Heart left ventricle (tissue), 16 donors: ENCODE measurements at regions not wholly inside any gene's neighbourhood (a gene's known extent, or its start where the extent isn't known, plus 50 kb on each side); places are given as distances from the start of the nearest gene placed in this dataset.

Source experiments
- ATAC-seq, 4 donors: fragments of 200-7000 bp; cut with Tn5 transposase; one replicate each; pipeline ENCODE4 v1.9.1; 2020 to 2022; ENCODE audit warnings: moderate library complexity in 4 of 4, mild to moderate bottlenecking in 3 of 4, moderate number of reproducible peaks in 1 of 4
- DNase-seq, 5 donors: peaks; one replicate each; pipeline ENCODE4 v3.0.0-alpha.2; 2020
- H3K27ac ChIP-seq, 12 donors: fragments of 200-600 bp; sonication (generic) in 4 of 12; one replicate each; pipeline versions ENCODE4 v1.5.0 to v1.8.0; 2016 to 2022; ENCODE audit warnings: mild to moderate bottlenecking in 2 of 12
- H3K27me3 ChIP-seq, 9 donors: fragments of 200-600 bp; sonication (generic) in 2 of 9; one replicate each; pipeline versions ENCODE4 v1.5.1 to v1.8.0; 2016 to 2022; ENCODE audit warnings: mild to moderate bottlenecking in 3 of 9
- H3K36me3 ChIP-seq, 9 donors: fragments of 200-600 bp; sonication (generic) in 2 of 9; one replicate each; pipeline versions ENCODE4 v1.5.0 to v1.8.0; 2018 to 2022; ENCODE audit warnings: mild to moderate bottlenecking in 2 of 9
- H3K4me1 ChIP-seq, 12 donors: fragments of 200-600 bp; sonication (generic) in 4 of 12; one replicate each; pipeline versions ENCODE4 v1.5.0 to v1.8.0; 2016 to 2022; ENCODE audit warnings: mild to moderate bottlenecking in 3 of 12
- H3K4me3 ChIP-seq, 12 donors: fragments of 200-600 bp; sonication (generic) in 4 of 12; one replicate each; pipeline versions ENCODE4 v1.5.0 to v1.8.0; 2017 to 2022; ENCODE audit warnings: mild to moderate bottlenecking in 9 of 12, moderate library complexity in 4 of 12
- H3K9me3 ChIP-seq, 12 donors: fragments of 200-600 bp; sonication (generic) in 4 of 12; one replicate each; pipeline versions ENCODE4 v1.5.0 to v1.8.0; 2016 to 2022; ENCODE audit warnings: mild to moderate bottlenecking in 1 of 12
- CTCF ChIP-seq, 12 donors: fragments of 200-600 bp; sonication (generic) in 4 of 12; IDR thresholded peaks; one replicate each; pipeline versions ENCODE4 v1.5.0 to v1.8.0; 2018 to 2022; ENCODE audit warnings: antibody characterized with exemption in 12 of 12, mild to moderate bottlenecking in 5 of 12
- POLR2A ChIP-seq, 2 donors: fragments of 450-650 bp; IDR thresholded peaks; one replicate each; pipeline ENCODE4 v1.6.1; 2017; ENCODE audit warnings: antibody characterized with exemption in 2 of 2, mild to moderate bottlenecking in 2 of 2, moderate library complexity in 2 of 2
- WGBS, 4 donors: extraction: QIAGEN DNeasy Blood & Tissue Kit in 2 of 4; methylation state at CpG; one replicate each; pipeline versions ENCODE4 v1.1.5 to v1.1.7; 2013 to 2018; 5-methylcytosine and 5-hydroxymethylcytosine counted together
- intact Hi-C, 10 donors: fragments of 100-400 bp; cut with DNase I; formaldehyde crosslinking; loops; one replicate each; pipeline versions ENCODE4 v1.11.1 to v1.14.2; 2022
- donor health status: ischemic (EF 13 %, LVEDD 7.1; RV severe dilation, severe dysfunction).
- donor health status: healthy with polysubstance abuse.
- donor health status: DM: no; HTN: yes; CAD: no.
- donor health status: DM: no; HTN: no; CAD: no.
- donor health status: ischemic (EF 25% LVEDD 6.9; RV normal size, moderate dysfunction).
- donor health status: ischemic (EF 25% LVEDD 5.7; RV mildly dilated, moderate dysfunction).
- donor health status: healthy.
- donor health status: DM: yes; HTN: yes; CAD: no.
- donor health status: ischemic (EF 35%, LVEDD 5.7; RV mildly dilated, moderate dysfunction).
- donor health status: nonischemic (EF 11% LVEDD 7.7; RV severe dilation, severe dysfunction).
- donor health status: DM: yes; HTN: yes; CAD: no.
- donor health status: PGD.
- donor health status: ischemic (EF 29% LVEDD 5.4; RV normal size, mild dysfunction).
- donor health status: nonischemic (EF 23%, LVEDD 6.1; RV moderate dilation, normal function).

GRCh38 chr6:164133095-164133494, 718.6 kb downstream of the QKI start:
- ATAC-seq (peak; percentile 45 to 86 (median 65)), DNase-seq (no peak)
- 42 to 54% (median 47%) methylated on average over 2 of the region's 2 CpGs for WGBS, 4 donors

DNA sequence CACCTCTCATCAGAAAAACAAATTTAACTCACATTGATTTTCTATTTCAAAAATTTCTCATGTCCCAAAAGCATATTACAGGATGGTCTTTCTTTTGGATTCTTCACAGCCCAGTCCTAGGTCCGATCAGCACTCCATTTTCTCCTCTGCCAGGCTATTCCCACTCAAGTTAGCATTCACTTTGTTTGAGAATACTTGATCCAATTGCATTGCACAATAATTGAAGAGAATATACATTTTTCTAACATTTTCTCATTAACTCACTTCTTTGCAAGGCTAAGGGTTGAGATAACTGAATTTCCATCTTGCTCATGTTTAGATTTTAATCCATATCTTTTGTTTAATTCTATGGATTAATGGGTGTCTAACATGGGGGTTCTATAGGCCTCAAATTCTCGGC, 716.1 kb downstream of the QKI start:
- 90 to 97% (median 92%) methylated on average over 2 of the region's 2 CpGs for WGBS, 4 donors
- Histone ChIP-seq H3K4me3 (no peak overlapping the region), H3K9me3 (no peaks in the 10 kb centered on the region), H3K27me3 (no peaks in the 10 kb centered on the region), H3K4me1 (peaks cover 0 to 7% (median 0%) of the 10 kb centered on the region in 12 donors), H3K36me3 (no peaks in the 10 kb centered on the region), H3K27ac (no peak overlapping the region)
- ATAC-seq: no peak
- TF ChIP-seq POLR2A (IDR thresholded peaks at IDR 0.05) (no peak), CTCF (IDR thresholded peaks at IDR 0.05) (no peak)
- no peak for DNase-seq
- intact Hi-C loops: no loop called here

More at GRCh38 chr6:164133095-164133494, 718.6 kb downstream of the QKI start:
- Histone ChIP-seq H3K4me1 (peaks cover 0 to 7% (median 0%) of the 10 kb centered on the region in 12 donors), H3K4me3 (no peak overlapping the region), H3K9me3 (no peaks in the 10 kb centered on the region), H3K36me3 (no peaks in the 10 kb centered on the region), H3K27ac (no peak overlapping the region), H3K27me3 (no peaks in the 10 kb centered on the region)
- intact Hi-C loops: no loop called here
- TF ChIP-seq CTCF (IDR thresholded peaks at IDR 0.05) (no peak), POLR2A (IDR thresholded peaks at IDR 0.05) (no peak)

DNA sequence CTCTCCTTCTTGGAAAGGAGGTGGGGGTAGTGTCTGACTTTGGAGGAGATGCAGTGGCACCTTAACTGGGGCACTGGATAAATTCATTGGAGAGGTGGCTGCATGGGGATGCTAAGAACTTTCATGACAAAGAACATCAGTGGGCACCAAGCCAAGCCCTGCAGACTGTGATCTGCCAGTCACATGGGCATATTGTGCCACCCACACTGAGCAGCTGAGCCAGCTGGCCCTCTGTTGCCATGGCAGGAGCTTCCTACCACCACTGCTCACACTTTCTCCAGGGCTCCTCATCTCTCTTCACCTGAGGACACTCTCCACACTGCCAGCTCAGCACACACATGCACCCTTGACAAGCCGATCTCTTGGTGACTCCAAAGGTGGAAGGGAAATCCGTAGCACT, 715.6 kb downstream of the QKI start:
- ATAC-seq (peak; percentile 47 to 78 (median 58)), DNase-seq (peak in 2 of 5 donors; percentile 24 to 70)
- Histone ChIP-seq H3K36me3 (no peaks in the 10 kb centered on the region), H3K9me3 (no peaks in the 10 kb centered on the region), H3K4me3 (no peak overlapping the region), H3K27ac (no peak overlapping the region), H3K4me1 (peaks cover 0 to 7% (median 0%) of the 10 kb centered on the region in 12 donors), H3K27me3 (no peaks in the 10 kb centered on the region)
- intact Hi-C loops: no loop called here
- TF ChIP-seq CTCF (IDR thresholded peaks at IDR 0.05) (no peak), POLR2A (IDR thresholded peaks at IDR 0.05) (no peak)
- WGBS, 4 donors: 74 to 91% (median 86%) methylated on average over 2 of the region's 2 CpGs

- TF ChIP-seq CTCF (IDR thresholded peaks at IDR 0.05): no peak
- no peak for TF ChIP-seq POLR2A (IDR thresholded peaks at IDR 0.05)
Observed at GRCh38 chr6:164129218-164129617, 714.7 kb downstream of the QKI start.

More at GRCh38 chr6:164129218-164129617, 714.7 kb downstream of the QKI start:
- no peak overlapping the region for H3K27ac ChIP-seq
- peaks cover 0 to 7% (median 0%) of the 10 kb centered on the region in 12 donors for H3K4me1 ChIP-seq
- WGBS, 4 donors: 66 to 72% (median 69%) methylated on average over 5 of the region's 5 CpGs
- no peaks in the 10 kb centered on the region for H3K36me3 ChIP-seq
- H3K4me3 ChIP-seq: no peak overlapping the region
- ATAC-seq (no peak), DNase-seq (no peak)
- intact Hi-C loops: no loop called here
- no peaks in the 10 kb centered on the region for H3K27me3 ChIP-seq
- no peaks in the 10 kb centered on the region for H3K9me3 ChIP-seq
